ENCODE measurements at regions not wholly inside any gene's neighbourhood (a gene's known extent, or its start where the extent isn't known, plus 50 kb on each side); places are given as distances from the start of the nearest gene placed in this dataset.

GRCh38 chr4:104975617-104976016 is 171.1 kb upstream of the TET2 start:
- POLR2A ChIA-PET, result no interaction called here
- CTCF ChIA-PET, result interaction anchor here (2.1 kb wide), 1 partner anchor 11 kb away, joined by 5 read pairs; no protein-coding TSS in a partner anchor
- DNase-seq (ENCODE audit: extremely low spot score), result no peak
- TF ChIP-seq CTCF (IDR thresholded peaks at IDR 0.05; ENCODE audit: control extremely low read depth, extremely low read depth, low read depth, missing control alignments), result no peak

GRCh38 chr4:104976262-104976661 is 170.4 kb upstream of the TET2 start:
- TF ChIP-seq CTCF (IDR thresholded peaks at IDR 0.05; ENCODE audit: control extremely low read depth, extremely low read depth, low read depth, missing control alignments), result no peak
- no peak for DNase-seq (ENCODE audit: extremely low spot score)
- ChIA-PET CTCF (interaction anchor here (2.1 kb wide), 1 partner anchor 11 kb away, joined by 5 read pairs; no protein-coding TSS in a partner anchor), POLR2A (no interaction called here)

GRCh38 chr4:104979083-104979760 is 167.5 kb upstream of the TET2 start:
- no peak for TF ChIP-seq CTCF (IDR thresholded peaks at IDR 0.05; ENCODE audit: control extremely low read depth, extremely low read depth, low read depth, missing control alignments)
- POLR2A ChIA-PET, result no interaction called here
- no peak for DNase-seq (ENCODE audit: extremely low spot score)
- CTCF ChIA-PET, result interaction anchor here (1.1 kb wide), 1 partner anchor 73 kb away, joined by 3 read pairs; no protein-coding TSS in a partner anchor

- ChIA-PET CTCF (interaction anchor here (1.3 kb wide), 1 partner anchor 17 kb away, joined by 3 read pairs; no protein-coding TSS in a partner anchor), POLR2A (no interaction called here)
- no peak for TF ChIP-seq CTCF (IDR thresholded peaks at IDR 0.05; ENCODE audit: control extremely low read depth, extremely low read depth, low read depth, missing control alignments)
- DNase-seq (ENCODE audit: extremely low spot score), result no peak
These were observed 163.0 kb upstream of the TET2 start for GRCh38 chr4:104983615-104984179.

- no peak for TF ChIP-seq CTCF (IDR thresholded peaks at IDR 0.05; ENCODE audit: control extremely low read depth, extremely low read depth, low read depth, missing control alignments)
- DNase-seq (ENCODE audit: extremely low spot score), result no peak
- POLR2A ChIA-PET, result no interaction called here
- CTCF ChIA-PET, result interaction anchor here (0.8 to 1.5 kb wide), 2 partner anchors 13 to 14 kb away, joined by 3 to 5 read pairs; no protein-coding TSS in a partner anchor
These were observed 160.4 kb upstream of the TET2 start for GRCh38 chr4:104986306-104986705.

GRCh38 chr4:104989371-104989770 is 157.3 kb upstream of the TET2 start:
- DNase-seq (ENCODE audit: extremely low spot score), result no peak
- ChIA-PET CTCF (no interaction called here), POLR2A (no interaction called here)
- no peak for TF ChIP-seq CTCF (IDR thresholded peaks at IDR 0.05; ENCODE audit: control extremely low read depth, extremely low read depth, low read depth, missing control alignments)

Measured in GM10248 (cell line).